IMR-90 (cell line): ENCODE measurements at regions not wholly inside any gene's neighbourhood (a gene's known extent, or its start where the extent isn't known, plus 50 kb on each side); places are given as distances from the start of the nearest gene placed in this dataset.

Experiments used
- ATAC-seq: fragments of 200-7000 bp; cut with Tn5 transposase; 2 replicates; pipeline ENCODE4 v1.9.1; 2020; ENCODE audit warnings: low read depth, mild to moderate bottlenecking, moderate library complexity
- BruUV-seq: library from RNA; stranded (reverse); fragments of 400-500 nt; replicated peaks from 2 replicates; lab custom pipeline; 2021; lab: Mats Ljungman, UMichigan
- CTCF ChIA-PET: fragments of 300-600 bp; formaldehyde crosslinking; extraction: SDS; loops from one replicate; lab custom pipeline; 2021; ENCODE audit warnings: antibody characterized with exemption; lab: Yijun Ruan, JAX
- POLR2A ChIA-PET: fragments of 300-600 bp; sonication (Branson Sonifier 250); formaldehyde crosslinking; loops from one replicate; lab custom pipeline; 2022; ENCODE audit warnings: antibody characterized with exemption; ENCODE audit not compliant: unreplicated experiment; lab: Charles Lee
- DNase-seq: peaks from one replicate; pipeline ENCODE4 v3.0.0; 2013
- H2AFZ ChIP-seq: replicated peaks from 2 replicates; pipeline ENCODE3; 2013; ENCODE audit warnings: low read length, mild to moderate bottlenecking; ENCODE audit not compliant: poor library complexity
- H2AK5ac ChIP-seq: 2 replicates; pipeline ENCODE4 v1.6.1; 2013; ENCODE audit warnings: low read depth, low read length, inconsistent platforms
- H2AK9ac ChIP-seq: replicated peaks from 2 replicates; pipeline ENCODE3; 2013; ENCODE audit warnings: mild to moderate bottlenecking, low read depth, low read length, moderate library complexity; ENCODE audit not compliant: poor library complexity
- H2BK120ac ChIP-seq: 2 replicates; pipeline ENCODE4 v1.6.1; 2013; ENCODE audit warnings: low read depth, low read length, inconsistent platforms
- H2BK15ac ChIP-seq: 3 replicates; pipeline ENCODE4 v1.6.1; 2013; ENCODE audit warnings: low read depth, low read length, inconsistent platforms
- H2BK20ac ChIP-seq: 2 replicates; pipeline ENCODE4 v1.6.1; 2013; ENCODE audit warnings: low read depth, mild to moderate bottlenecking, inconsistent platforms, low read length, moderate library complexity
- H2BK5ac ChIP-seq: 2 replicates; pipeline ENCODE4 v1.6.1; 2013; ENCODE audit warnings: mild to moderate bottlenecking, low read depth, low read length, inconsistent platforms; ENCODE audit not compliant: poor library complexity, severe bottlenecking
- H3K14ac ChIP-seq: replicated peaks from 2 replicates; pipeline ENCODE4 v1.6.1; 2013; ENCODE audit warnings: low read depth, low read length, inconsistent platforms
- H3K18ac ChIP-seq: 2 replicates; pipeline ENCODE4 v1.6.1; 2013; ENCODE audit warnings: low read depth, low read length, control low read depth
- H3K23ac ChIP-seq: 2 replicates; pipeline ENCODE4 v1.6.1; 2013; ENCODE audit warnings: low read depth, low read length, inconsistent platforms
- H3K27ac ChIP-seq: 2 replicates; pipeline ENCODE4 v1.5.1; 2013; ENCODE audit warnings: mild to moderate bottlenecking, control low read depth, low read length; ENCODE audit not compliant: insufficient read depth
- H3K27me3 ChIP-seq: 2 replicates; pipeline ENCODE4 v1.6.1; 2013; ENCODE audit warnings: low read length; ENCODE audit not compliant: control insufficient read depth, insufficient read depth
- H3K36me3 ChIP-seq: 2 replicates; pipeline ENCODE4 v1.6.1; 2013; ENCODE audit warnings: low read length, mixed read lengths; ENCODE audit not compliant: control insufficient read depth, insufficient read depth
- H3K4ac ChIP-seq: 2 replicates; pipeline ENCODE4 v1.6.1; 2013; ENCODE audit warnings: low read depth, low read length, inconsistent platforms
- H3K4me1 ChIP-seq: 2 replicates; pipeline ENCODE4 v1.6.1; 2013; ENCODE audit warnings: low read length, mixed read lengths; ENCODE audit not compliant: control insufficient read depth, insufficient read depth
- H3K4me2 ChIP-seq: 2 replicates; pipeline ENCODE4 v1.6.1; 2013; ENCODE audit warnings: low read depth, mild to moderate bottlenecking, control low read depth, low read length, moderate library complexity
- H3K4me3 ChIP-seq: 2 replicates; pipeline ENCODE4 v1.5.1; 2013; ENCODE audit warnings: low read depth, mild to moderate bottlenecking, control low read depth, low read length, moderate library complexity; ENCODE audit not compliant: insufficient read depth
- H3K56ac ChIP-seq: 2 replicates; pipeline ENCODE4 v1.6.1; 2013; ENCODE audit warnings: low read length, inconsistent platforms; ENCODE audit not compliant: insufficient read depth; ENCODE audit errors: extremely low read depth
- H3K79me1 ChIP-seq, 2 experiments: 2 replicates each; pipeline ENCODE4 v1.6.1; 2013; ENCODE audit warnings: low read length in 2 of 2, inconsistent platforms in 1 of 2, low read depth in 1 of 2
- H3K9ac ChIP-seq: 2 replicates; pipeline ENCODE4 v1.6.1; 2013; ENCODE audit warnings: low read depth, low read length, control low read depth
- H3K9me1 ChIP-seq: 2 replicates; pipeline ENCODE4 v1.6.1; 2013; ENCODE audit warnings: low read length, inconsistent platforms; ENCODE audit not compliant: insufficient read depth
- H3K9me3 ChIP-seq: 2 replicates; pipeline ENCODE4 v1.6.1; 2013; ENCODE audit warnings: low read length; ENCODE audit not compliant: control insufficient read depth, insufficient read depth
- H4K20me1 ChIP-seq: 2 replicates; pipeline ENCODE4 v1.6.1; 2013; ENCODE audit warnings: low read length, inconsistent platforms; ENCODE audit not compliant: insufficient read depth
- H4K5ac ChIP-seq: 2 replicates; pipeline ENCODE4 v1.6.1; 2013; ENCODE audit warnings: mild to moderate bottlenecking, low read depth, low read length, control low read depth
- H4K8ac ChIP-seq, 2 experiments: 2 replicates each; pipeline ENCODE4 v1.6.1; 2013; ENCODE audit warnings: low read depth in 2 of 2, low read length in 2 of 2, control low read depth in 1 of 2, inconsistent platforms in 1 of 2
- H4K91ac ChIP-seq: 2 replicates; pipeline ENCODE4 v1.6.1; 2013; ENCODE audit warnings: low read depth, low read length, inconsistent platforms; ENCODE audit not compliant: insufficient read depth
- BHLHE40 ChIP-seq: fragments of 150-350 bp; IDR thresholded peaks from 2 replicates; pipeline ENCODE4 v1.6.1; 2016; ENCODE audit warnings: mild to moderate bottlenecking, low read depth, low read length
- CEBPB ChIP-seq: IDR thresholded peaks from 2 replicates; pipeline ENCODE4 v1.6.1; 2012; ENCODE audit warnings: low read depth, low read length, improper control_type of control experiment
- CHD1 ChIP-seq: IDR thresholded peaks from 2 replicates; pipeline ENCODE4 v1.6.1; 2012; ENCODE audit warnings: low read depth, low read length, improper control_type of control experiment
- FOS ChIP-seq: fragments of 150-350 bp; IDR thresholded peaks from 2 replicates; pipeline ENCODE4 v1.6.1; 2016; ENCODE audit warnings: low read depth, low read length
- MAFK ChIP-seq: IDR thresholded peaks from 2 replicates; pipeline ENCODE4 v1.6.1; 2012; ENCODE audit warnings: low read depth, low read length, improper control_type of control experiment
- MAZ ChIP-seq: IDR thresholded peaks from 2 replicates; pipeline ENCODE4 v1.6.1; 2012; ENCODE audit warnings: low read depth, mild to moderate bottlenecking, low read length, improper control_type of control experiment, moderate library complexity, borderline replicate concordance
- MXI1 ChIP-seq: IDR thresholded peaks from 2 replicates; pipeline ENCODE4 v1.6.1; 2012; ENCODE audit warnings: low read depth, mild to moderate bottlenecking, low read length, moderate library complexity, borderline replicate concordance
- NFE2L2 ChIP-seq: fragments of 150-350 bp; IDR thresholded peaks from 2 replicates; pipeline ENCODE4 v1.6.1; 2016; ENCODE audit warnings: low read depth, mild to moderate bottlenecking, low read length
- POLR2A ChIP-seq: IDR thresholded peaks from 2 replicates; pipeline ENCODE4 v1.6.1; 2012; ENCODE audit warnings: mild to moderate bottlenecking, low read depth, low read length
- RAD21 ChIP-seq: IDR thresholded peaks from 2 replicates; pipeline ENCODE4 v1.6.1; 2012; ENCODE audit warnings: low read length, improper control_type of control experiment
- RCOR1 ChIP-seq: IDR thresholded peaks from 2 replicates; pipeline ENCODE4 v1.6.1; 2012; ENCODE audit warnings: mild to moderate bottlenecking, low read length, improper control_type of control experiment; ENCODE audit not compliant: insufficient replicate concordance
- SMC3 ChIP-seq: fragments of 150-350 bp; IDR thresholded peaks from 2 replicates; pipeline ENCODE4 v1.6.1; 2016; ENCODE audit warnings: low read depth, mild to moderate bottlenecking, antibody characterized with exemption, low read length, moderate library complexity
- WGBS, 2 experiments: methylation state at CpG; one replicate each; pipeline versions ENCODE4 v1.1.5 to v1.1.7; 2013; ENCODE audit warnings: missing lambda C conversion rate in 2 of 2; ENCODE audit not compliant: insufficient read length in 1 of 2; ENCODE audit errors: extremely low coverage in 2 of 2; 5-methylcytosine and 5-hydroxymethylcytosine counted together
- dilution Hi-C: fragments of 300-500 bp; cut with HindIII; formaldehyde crosslinking; loops from one replicate; pipeline ENCODE4 v1.14.3; 2018; ENCODE audit warnings: low sequenced_read_pairs; ENCODE audit not compliant: unreplicated experiment
- in situ Hi-C: fragments of 300-500 bp; cut with MboI; formaldehyde crosslinking; loops from 3 replicates; pipeline ENCODE4 v1.14.3; 2019; ENCODE audit warnings: low sequenced_read_pairs, inconsistent platforms, mixed read lengths
- intact Hi-C: fragments of 100-400 bp; cut with micrococcal nuclease; formaldehyde crosslinking; loops from 2 replicates; pipeline ENCODE4 v1.10.0; 2022
- TF ChIP-seq, protein P1 (sequence below): conservative IDR thresholded peaks from 2 replicates; pipeline ENCODE4 v1.5.1; 2012; ENCODE audit warnings: mild to moderate bottlenecking, low read depth, low read length, improper control_type of control experiment
- TF ChIP-seq, protein P2 (sequence below): fragments of 150-350 bp; IDR thresholded peaks from 2 replicates; pipeline ENCODE4 v1.6.1; 2016; ENCODE audit warnings: low read depth, mild to moderate bottlenecking, low read length, moderate library complexity, borderline replicate concordance
- TF ChIP-seq, protein P3 (sequence below): fragments of 150-350 bp; IDR thresholded peaks from 2 replicates; pipeline ENCODE4 v1.6.1; 2017; ENCODE audit warnings: mild to moderate bottlenecking, antibody characterized with exemption, low read length, low read depth

DNA sequence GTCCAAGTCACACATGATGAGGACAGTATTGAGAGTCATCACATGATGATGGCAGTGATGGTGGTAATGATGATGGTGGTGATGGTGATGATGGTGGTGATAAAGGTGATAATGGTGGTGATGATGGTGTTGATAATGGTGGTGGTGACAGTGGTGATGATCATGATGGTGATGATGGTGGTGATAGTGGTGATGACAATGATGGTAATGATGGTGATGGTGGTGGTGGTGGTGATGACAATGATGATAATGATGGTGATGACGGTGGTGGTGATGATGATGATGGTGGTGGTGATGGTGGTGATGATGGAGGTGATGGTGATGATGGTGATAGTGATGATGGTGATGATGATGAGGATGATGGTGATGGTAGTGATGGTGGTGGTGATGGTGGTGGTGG, 190.2 kb upstream of the ZNF469 start:
- Histone ChIP-seq H3K23ac (no peak overlapping the region), H3K27ac (no peak overlapping the region), H3K36me3 (no peaks in the 10 kb centered on the region), H3K4me2 (no peak overlapping the region), H2AK9ac (no peak overlapping the region), H3K4me3 (no peak overlapping the region), H3K79me1 (no peaks in the 10 kb centered on the region), H4K5ac (no peak overlapping the region), H4K91ac (no peak overlapping the region; the same call in 1 of the 2 replicates), H3K4ac (no peak overlapping the region), H3K18ac (no peak overlapping the region), H2BK5ac (peak overlapping the region; percentile 52), H3K14ac (no peak overlapping the region; the same call in 1 of the 2 replicates), H3K56ac (no peak overlapping the region), H3K4me1 (peaks cover 13% of the 10 kb centered on the region), H4K20me1 (no peaks in the 10 kb centered on the region), H2AFZ (no peak overlapping the region), H3K9me1 (no peaks in the 10 kb centered on the region), H3K9me3 (peaks cover 5% of the 10 kb centered on the region), H2AK5ac (peak overlapping the region; percentile 90), H4K8ac (no peak overlapping the region), H2BK20ac (no peak overlapping the region), H3K9ac (no peak overlapping the region), H2BK120ac (peak overlapping the region; percentile 20), H2BK15ac (peak overlapping the region; percentile 70; the same call in 1 of the 3 replicates), H3K27me3 (no peaks in the 10 kb centered on the region)
- dilution Hi-C loops = no loop called here
- in situ Hi-C loops = no loop called here
- DNase-seq (no peak), ATAC-seq (no peak)
- no TSS peak for BruUV-seq
- WGBS, 2 experiments = 92% methylated on average over 1 of the region's 1 CpG; no CpG with 5 or more reads in 1 of the 2 experiments
- CTCF ChIA-PET = no interaction called here
- POLR2A ChIA-PET = no interaction called here
- intact Hi-C loops = loop anchor here (5.0 to 10.0 kb wide), 2 partner anchors 55 to 192 kb away; partner anchors contain the start of gene ZNF469
- TF ChIP-seq RCOR1 = no peak
- no peak for TF ChIP-seq SMC3
- TF ChIP-seq, protein P1, sequence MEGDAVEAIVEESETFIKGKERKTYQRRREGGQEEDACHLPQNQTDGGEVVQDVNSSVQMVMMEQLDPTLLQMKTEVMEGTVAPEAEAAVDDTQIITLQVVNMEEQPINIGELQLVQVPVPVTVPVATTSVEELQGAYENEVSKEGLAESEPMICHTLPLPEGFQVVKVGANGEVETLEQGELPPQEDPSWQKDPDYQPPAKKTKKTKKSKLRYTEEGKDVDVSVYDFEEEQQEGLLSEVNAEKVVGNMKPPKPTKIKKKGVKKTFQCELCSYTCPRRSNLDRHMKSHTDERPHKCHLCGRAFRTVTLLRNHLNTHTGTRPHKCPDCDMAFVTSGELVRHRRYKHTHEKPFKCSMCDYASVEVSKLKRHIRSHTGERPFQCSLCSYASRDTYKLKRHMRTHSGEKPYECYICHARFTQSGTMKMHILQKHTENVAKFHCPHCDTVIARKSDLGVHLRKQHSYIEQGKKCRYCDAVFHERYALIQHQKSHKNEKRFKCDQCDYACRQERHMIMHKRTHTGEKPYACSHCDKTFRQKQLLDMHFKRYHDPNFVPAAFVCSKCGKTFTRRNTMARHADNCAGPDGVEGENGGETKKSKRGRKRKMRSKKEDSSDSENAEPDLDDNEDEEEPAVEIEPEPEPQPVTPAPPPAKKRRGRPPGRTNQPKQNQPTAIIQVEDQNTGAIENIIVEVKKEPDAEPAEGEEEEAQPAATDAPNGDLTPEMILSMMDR = no peak
- no peak for TF ChIP-seq CHD1
- TF ChIP-seq, protein P2, sequence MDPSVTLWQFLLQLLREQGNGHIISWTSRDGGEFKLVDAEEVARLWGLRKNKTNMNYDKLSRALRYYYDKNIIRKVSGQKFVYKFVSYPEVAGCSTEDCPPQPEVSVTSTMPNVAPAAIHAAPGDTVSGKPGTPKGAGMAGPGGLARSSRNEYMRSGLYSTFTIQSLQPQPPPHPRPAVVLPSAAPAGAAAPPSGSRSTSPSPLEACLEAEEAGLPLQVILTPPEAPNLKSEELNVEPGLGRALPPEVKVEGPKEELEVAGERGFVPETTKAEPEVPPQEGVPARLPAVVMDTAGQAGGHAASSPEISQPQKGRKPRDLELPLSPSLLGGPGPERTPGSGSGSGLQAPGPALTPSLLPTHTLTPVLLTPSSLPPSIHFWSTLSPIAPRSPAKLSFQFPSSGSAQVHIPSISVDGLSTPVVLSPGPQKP = no peak
- TF ChIP-seq RAD21 = no peak
- TF ChIP-seq MXI1 = no peak
- TF ChIP-seq, protein P3, sequence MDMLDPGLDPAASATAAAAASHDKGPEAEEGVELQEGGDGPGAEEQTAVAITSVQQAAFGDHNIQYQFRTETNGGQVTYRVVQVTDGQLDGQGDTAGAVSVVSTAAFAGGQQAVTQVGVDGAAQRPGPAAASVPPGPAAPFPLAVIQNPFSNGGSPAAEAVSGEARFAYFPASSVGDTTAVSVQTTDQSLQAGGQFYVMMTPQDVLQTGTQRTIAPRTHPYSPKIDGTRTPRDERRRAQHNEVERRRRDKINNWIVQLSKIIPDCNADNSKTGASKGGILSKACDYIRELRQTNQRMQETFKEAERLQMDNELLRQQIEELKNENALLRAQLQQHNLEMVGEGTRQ = no peak
- TF ChIP-seq POLR2A = no peak
- no peak for TF ChIP-seq BHLHE40
- no peak for TF ChIP-seq MAZ
- no peak for TF ChIP-seq NFE2L2
- no peak for TF ChIP-seq CEBPB
- TF ChIP-seq MAFK = no peak
- no peak for TF ChIP-seq FOS
